OCI-LY1 (cell line): ENCODE measurements at regions not wholly inside any gene's neighbourhood (a gene's known extent, or its start where the extent isn't known, plus 50 kb on each side); places are given as distances from the start of the nearest gene placed in this dataset.

Experiments
- CTCF ChIP-seq: fragments of 200-600 bp; sonication (generic), shearing (Covaris generic); IDR thresholded peaks from 2 replicates; pipeline ENCODE4 v1.5.1; 2017; ENCODE audit warnings: mild to moderate bottlenecking, antibody characterized with exemption, low read length, moderate library complexity, mixed read lengths
- EZH2 ChIP-seq: fragments of 200-600 bp; sonication (generic), shearing (Covaris generic); IDR thresholded peaks from 2 replicates; pipeline ENCODE4 v1.8.0; 2017; ENCODE audit warnings: borderline replicate concordance, mixed run types, mild to moderate bottlenecking, antibody characterized with exemption, low read length, moderate library complexity, mixed read lengths

GRCh38 chr7:26447116-26447515, 155.5 kb downstream of the SNX10 start:
- TF ChIP-seq CTCF = no peak
- TF ChIP-seq EZH2 = no peak
